ENCODE measurements at regions not wholly inside any gene's neighbourhood (a gene's known extent, or its start where the extent isn't known, plus 50 kb on each side); places are given as distances from the start of the nearest gene placed in this dataset.
"Not testable (repeated sequence)": the region's sequence is repeated elsewhere in the genome, so short reads cannot be mapped to it uniquely, and the experiment has no call there.

GRCh38 chr13:44833626-44834025 lies 155.6 kb downstream of the NUFIP1 start:
- no peaks in the 10 kb centered on the region for H3K9me3 Mint-ChIP-seq
- H3K4me3 Mint-ChIP-seq: no peak overlapping the region
- H3K4me1 Mint-ChIP-seq (ENCODE audit: low read depth): no peaks in the 10 kb centered on the region
- H3K27me3 Mint-ChIP-seq: peaks cover 5% of the 10 kb centered on the region
- no peak overlapping the region for H3K27ac Mint-ChIP-seq
- no peaks in the 10 kb centered on the region for H3K36me3 Mint-ChIP-seq (ENCODE audit: low read depth)

GRCh38 chr13:44833139-44833538 lies 156.1 kb downstream of the NUFIP1 start:
- Mint-ChIP-seq H3K4me1 (ENCODE audit: low read depth) (no peaks in the 10 kb centered on the region), H3K36me3 (ENCODE audit: low read depth) (no peaks in the 10 kb centered on the region), H3K27ac (no peak overlapping the region), H3K4me3 (no peak overlapping the region), H3K27me3 (peaks cover 5% of the 10 kb centered on the region), H3K9me3 (no peaks in the 10 kb centered on the region)

GRCh38 chr13:44826591-44827350 lies 162.5 kb downstream of the NUFIP1 start:
- H3K4me3 Mint-ChIP-seq: no peak overlapping the region
- H3K36me3 Mint-ChIP-seq (ENCODE audit: low read depth): no peaks in the 10 kb centered on the region
- H3K27me3 Mint-ChIP-seq: peaks cover 3% of the 10 kb centered on the region
- H3K4me1 Mint-ChIP-seq (ENCODE audit: low read depth): no peaks in the 10 kb centered on the region
- no peaks in the 10 kb centered on the region for H3K9me3 Mint-ChIP-seq
- no peak overlapping the region for H3K27ac Mint-ChIP-seq

GRCh38 chr13:44825953-44826352 lies 163.3 kb downstream of the NUFIP1 start:
- Mint-ChIP-seq H3K4me3 (no peak overlapping the region), H3K4me1 (ENCODE audit: low read depth) (no peaks in the 10 kb centered on the region), H3K9me3 (no peaks in the 10 kb centered on the region), H3K27ac (no peak overlapping the region), H3K27me3 (peaks cover 3% of the 10 kb centered on the region), H3K36me3 (ENCODE audit: low read depth) (no peaks in the 10 kb centered on the region)

- H3K27me3 Mint-ChIP-seq; H3K9me3 Mint-ChIP-seq; H3K36me3 Mint-ChIP-seq (ENCODE audit: low read depth); H3K27ac Mint-ChIP-seq; H3K4me3 Mint-ChIP-seq: not testable (repeated sequence)
- H3K4me1 Mint-ChIP-seq (ENCODE audit: low read depth): peaks cover 13% of the 10 kb centered on the region
These were observed 165.7 kb downstream of the NUFIP1 start for GRCh38 chr13:44823555-44823954.

- Mint-ChIP-seq H3K27ac (no peak overlapping the region), H3K27me3 (peaks cover 14% of the 10 kb centered on the region), H3K4me3 (no peak overlapping the region), H3K36me3 (ENCODE audit: low read depth) (no peaks in the 10 kb centered on the region), H3K9me3 (peaks cover 3% of the 10 kb centered on the region), H3K4me1 (ENCODE audit: low read depth) (peaks cover 16% of the 10 kb centered on the region)
These were observed 167.0 kb downstream of the NUFIP1 start for GRCh38 chr13:44822291-44822690.

GRCh38 chr13:44819772-44820171 lies 169.5 kb downstream of the NUFIP1 start:
- no peak overlapping the region for H3K4me3 Mint-ChIP-seq
- H3K27ac Mint-ChIP-seq: peak overlapping the region; percentile 62
- H3K36me3 Mint-ChIP-seq (ENCODE audit: low read depth): no peaks in the 10 kb centered on the region
- H3K27me3 Mint-ChIP-seq: peaks cover 11% of the 10 kb centered on the region
- H3K9me3 Mint-ChIP-seq: peaks cover 3% of the 10 kb centered on the region
- H3K4me1 Mint-ChIP-seq (ENCODE audit: low read depth): peaks cover 25% of the 10 kb centered on the region

- Mint-ChIP-seq H3K4me3 (no peak overlapping the region), H3K27me3 (peaks cover 14% of the 10 kb centered on the region), H3K36me3 (ENCODE audit: low read depth) (no peaks in the 10 kb centered on the region), H3K9me3 (peaks cover 3% of the 10 kb centered on the region), H3K4me1 (ENCODE audit: low read depth) (peaks cover 25% of the 10 kb centered on the region), H3K27ac (peak overlapping the region; percentile 62)
These were observed 170.0 kb downstream of the NUFIP1 start for GRCh38 chr13:44819245-44819644.

GRCh38 chr13:44818428-44818827 lies 170.8 kb downstream of the NUFIP1 start:
- Mint-ChIP-seq H3K27me3 (peaks cover 18% of the 10 kb centered on the region), H3K9me3 (peaks cover 3% of the 10 kb centered on the region), H3K4me3 (no peak overlapping the region), H3K36me3 (ENCODE audit: low read depth) (no peaks in the 10 kb centered on the region), H3K27ac (peak overlapping the region; percentile 62), H3K4me1 (ENCODE audit: low read depth) (peaks cover 25% of the 10 kb centered on the region)

GRCh38 chr13:44818016-44818415 lies 171.3 kb downstream of the NUFIP1 start:
- Mint-ChIP-seq H3K36me3 (ENCODE audit: low read depth) (no peaks in the 10 kb centered on the region), H3K27me3 (peaks cover 18% of the 10 kb centered on the region), H3K9me3 (peaks cover 3% of the 10 kb centered on the region), H3K4me3 (no peak overlapping the region), H3K27ac (no peak overlapping the region), H3K4me1 (ENCODE audit: low read depth) (peaks cover 25% of the 10 kb centered on the region)

GRCh38 chr13:44817131-44817671 lies 172.1 kb downstream of the NUFIP1 start:
- H3K27me3 Mint-ChIP-seq: peaks cover 22% of the 10 kb centered on the region
- H3K4me1 Mint-ChIP-seq (ENCODE audit: low read depth): peaks cover 25% of the 10 kb centered on the region
- no peak overlapping the region for H3K27ac Mint-ChIP-seq
- peaks cover 3% of the 10 kb centered on the region for H3K9me3 Mint-ChIP-seq
- H3K36me3 Mint-ChIP-seq (ENCODE audit: low read depth): no peaks in the 10 kb centered on the region
- H3K4me3 Mint-ChIP-seq: no peak overlapping the region

- Mint-ChIP-seq H3K4me3 (no peak overlapping the region), H3K36me3 (ENCODE audit: low read depth) (no peaks in the 10 kb centered on the region), H3K9me3 (peaks cover 3% of the 10 kb centered on the region), H3K27me3 (peaks cover 24% of the 10 kb centered on the region), H3K4me1 (ENCODE audit: low read depth) (peaks cover 25% of the 10 kb centered on the region), H3K27ac (no peak overlapping the region)
These were observed 172.6 kb downstream of the NUFIP1 start for GRCh38 chr13:44816701-44817100.

- H3K36me3 Mint-ChIP-seq (ENCODE audit: low read depth): no peaks in the 10 kb centered on the region
- peaks cover 25% of the 10 kb centered on the region for H3K27me3 Mint-ChIP-seq
- peaks cover 3% of the 10 kb centered on the region for H3K9me3 Mint-ChIP-seq
- H3K4me1 Mint-ChIP-seq (ENCODE audit: low read depth): peaks cover 25% of the 10 kb centered on the region
- H3K4me3 Mint-ChIP-seq: no peak overlapping the region
- no peak overlapping the region for H3K27ac Mint-ChIP-seq
These were observed 173.6 kb downstream of the NUFIP1 start for GRCh38 chr13:44815623-44816022.

GRCh38 chr13:44814836-44815235 lies 174.4 kb downstream of the NUFIP1 start:
- Mint-ChIP-seq H3K4me3 (no peak overlapping the region), H3K4me1 (ENCODE audit: low read depth) (peaks cover 25% of the 10 kb centered on the region), H3K9me3 (peaks cover 3% of the 10 kb centered on the region), H3K27ac (no peak overlapping the region), H3K36me3 (ENCODE audit: low read depth) (no peaks in the 10 kb centered on the region), H3K27me3 (peaks cover 22% of the 10 kb centered on the region)

GRCh38 chr13:44814161-44814560 lies 175.1 kb downstream of the NUFIP1 start:
- H3K9me3 Mint-ChIP-seq: no peaks in the 10 kb centered on the region
- H3K27me3 Mint-ChIP-seq: peaks cover 22% of the 10 kb centered on the region
- H3K4me3 Mint-ChIP-seq: no peak overlapping the region
- no peaks in the 10 kb centered on the region for H3K36me3 Mint-ChIP-seq (ENCODE audit: low read depth)
- no peak overlapping the region for H3K27ac Mint-ChIP-seq
- peaks cover 19% of the 10 kb centered on the region for H3K4me1 Mint-ChIP-seq (ENCODE audit: low read depth)

GRCh38 chr13:44812818-44813217 lies 176.5 kb downstream of the NUFIP1 start:
- no peaks in the 10 kb centered on the region for H3K9me3 Mint-ChIP-seq
- no peaks in the 10 kb centered on the region for H3K36me3 Mint-ChIP-seq (ENCODE audit: low read depth)
- no peak overlapping the region for H3K4me3 Mint-ChIP-seq
- H3K27me3 Mint-ChIP-seq: peaks cover 21% of the 10 kb centered on the region
- H3K27ac Mint-ChIP-seq: no peak overlapping the region
- H3K4me1 Mint-ChIP-seq (ENCODE audit: low read depth): peaks cover 10% of the 10 kb centered on the region
